Right lobe of liver (tissue), 4 donors: ENCODE measurements at regions not wholly inside any gene's neighbourhood (a gene's known extent, or its start where the extent isn't known, plus 50 kb on each side); places are given as distances from the start of the nearest gene placed in this dataset.

ENCODE experiments used
- POLR2A ChIP-seq: fragments of 450-650 bp; IDR thresholded peaks from one replicate; pipeline ENCODE4 v1.6.1; 2017; ENCODE audit warnings: antibody characterized with exemption, mild to moderate bottlenecking
- TF ChIP-seq, protein P1 (sequence below), 4 donors: fragments of 200-600 bp in 3 of 4; fragments of 450-650 bp in 1 of 4; IDR thresholded peaks; one replicate each; pipeline versions ENCODE4 v1.5.1 to v1.8.0; 2016 to 2022; ENCODE audit warnings: antibody characterized with exemption in 4 of 4, mild to moderate bottlenecking in 2 of 4
- donor health status: DM: no; HTN: no; CAD: no.
- donor health status: DM: no; HTN: no; CAD: no.
- donor health status: DM: no; HTN: yes; CAD: no.

- TF ChIP-seq, protein P1, sequence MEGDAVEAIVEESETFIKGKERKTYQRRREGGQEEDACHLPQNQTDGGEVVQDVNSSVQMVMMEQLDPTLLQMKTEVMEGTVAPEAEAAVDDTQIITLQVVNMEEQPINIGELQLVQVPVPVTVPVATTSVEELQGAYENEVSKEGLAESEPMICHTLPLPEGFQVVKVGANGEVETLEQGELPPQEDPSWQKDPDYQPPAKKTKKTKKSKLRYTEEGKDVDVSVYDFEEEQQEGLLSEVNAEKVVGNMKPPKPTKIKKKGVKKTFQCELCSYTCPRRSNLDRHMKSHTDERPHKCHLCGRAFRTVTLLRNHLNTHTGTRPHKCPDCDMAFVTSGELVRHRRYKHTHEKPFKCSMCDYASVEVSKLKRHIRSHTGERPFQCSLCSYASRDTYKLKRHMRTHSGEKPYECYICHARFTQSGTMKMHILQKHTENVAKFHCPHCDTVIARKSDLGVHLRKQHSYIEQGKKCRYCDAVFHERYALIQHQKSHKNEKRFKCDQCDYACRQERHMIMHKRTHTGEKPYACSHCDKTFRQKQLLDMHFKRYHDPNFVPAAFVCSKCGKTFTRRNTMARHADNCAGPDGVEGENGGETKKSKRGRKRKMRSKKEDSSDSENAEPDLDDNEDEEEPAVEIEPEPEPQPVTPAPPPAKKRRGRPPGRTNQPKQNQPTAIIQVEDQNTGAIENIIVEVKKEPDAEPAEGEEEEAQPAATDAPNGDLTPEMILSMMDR (IDR thresholded peaks at IDR 0.05) = no peak
- no peak for TF ChIP-seq POLR2A
Measured at GRCh38 chr2:150705357-150705756, 217.9 kb upstream of the RND3 start.
